Activated CD4-positive, alpha-beta T cell treated with anti-CD3 and anti-CD28 coated beads, Interleukin-2, amount 10 ng/mL, durations not matched to agents 7 days and 5 days (primary cell): ENCODE measurements at regions not wholly inside any gene's neighbourhood (a gene's known extent, or its start where the extent isn't known, plus 50 kb on each side); places are given as distances from the start of the nearest gene placed in this dataset.

ENCODE experiments used
- CTCF ChIA-PET: fragments of 350-600 bp; sonication (Branson Sonifier 250); formaldehyde crosslinking; loops from one replicate; lab custom pipeline; 2021; ENCODE audit warnings: antibody characterized with exemption; lab: Charles Lee
- POLR2A ChIA-PET: fragments of 350-600 bp; sonication (Branson Sonifier 250); formaldehyde crosslinking; loops from one replicate; lab custom pipeline; 2021; ENCODE audit warnings: antibody characterized with exemption; lab: Charles Lee
- DNase-seq: peaks from one replicate; pipeline ENCODE4 v3.0.0-alpha.2; 2020
- H3K27ac Mint-ChIP-seq: one replicate; pipeline ENCODE4 v1.8.0; 2021; ENCODE audit warnings: mild to moderate bottlenecking, moderate library complexity, mixed read lengths
- H3K27me3 Mint-ChIP-seq: one replicate; pipeline ENCODE4 v1.8.0; 2021; ENCODE audit warnings: mixed read lengths
- H3K36me3 Mint-ChIP-seq: one replicate; pipeline ENCODE4 v1.8.0; 2021; ENCODE audit warnings: low read depth, mixed read lengths
- H3K4me1 Mint-ChIP-seq: one replicate; pipeline ENCODE4 v1.8.0; 2021; ENCODE audit warnings: mixed read lengths
- H3K4me3 Mint-ChIP-seq: one replicate; pipeline ENCODE4 v1.8.0; 2021; ENCODE audit warnings: mild to moderate bottlenecking, moderate library complexity, mixed read lengths
- H3K9me3 Mint-ChIP-seq: one replicate; pipeline ENCODE4 v1.8.0; 2021; ENCODE audit warnings: mixed read lengths

DNA sequence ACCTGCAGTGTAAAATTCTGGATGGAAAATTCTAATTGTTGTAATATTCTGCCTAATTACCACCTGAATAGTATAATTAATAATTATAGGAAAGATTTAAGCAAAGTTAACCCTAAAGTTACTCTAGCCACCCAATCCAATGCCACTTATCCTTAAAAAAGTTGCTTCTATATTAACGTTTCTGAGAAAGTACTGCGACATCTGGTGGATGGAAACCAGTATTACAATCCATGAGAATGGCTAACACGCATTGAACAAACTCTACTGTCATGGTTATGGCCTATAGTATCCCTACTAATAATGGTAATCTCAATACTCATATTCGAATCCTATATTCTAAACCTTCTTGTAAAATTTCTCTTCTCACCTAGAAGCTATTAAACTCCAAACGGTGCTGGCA is 1551.8 kb downstream of the SLITRK1 start:
- POLR2A ChIA-PET, result no interaction called here
- H3K27ac Mint-ChIP-seq, result no peak overlapping the region
- H3K4me1 Mint-ChIP-seq, result no peaks in the 10 kb centered on the region
- CTCF ChIA-PET, result no interaction called here
- no peaks in the 10 kb centered on the region for H3K27me3 Mint-ChIP-seq
- no peaks in the 10 kb centered on the region for H3K36me3 Mint-ChIP-seq
- no peak for DNase-seq
- H3K4me3 Mint-ChIP-seq, result no peak overlapping the region
- H3K9me3 Mint-ChIP-seq, result peaks cover 2% of the 10 kb centered on the region

DNA sequence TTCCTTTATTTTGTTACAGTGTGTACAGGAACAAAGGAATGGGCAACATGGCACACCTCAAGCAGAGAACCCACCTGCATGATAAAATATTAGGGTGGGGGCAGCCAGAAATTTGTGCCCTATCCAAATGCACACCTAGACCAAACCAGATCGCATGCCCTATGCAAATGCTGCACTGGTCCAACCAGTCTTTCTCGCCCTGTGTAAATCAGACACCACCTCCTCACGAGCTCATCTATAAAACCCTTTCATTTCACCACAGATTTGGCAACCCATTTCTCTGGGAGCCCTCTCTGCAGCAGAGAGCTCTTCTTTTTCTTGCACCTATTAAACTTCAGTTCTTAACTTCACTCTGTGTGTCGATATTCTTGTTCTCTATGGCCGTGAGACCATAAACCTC is 1559.2 kb downstream of the SLITRK1 start:
- Mint-ChIP-seq H3K4me3 (no peak overlapping the region), H3K27me3 (no peaks in the 10 kb centered on the region), H3K36me3 (no peaks in the 10 kb centered on the region), H3K27ac (no peak overlapping the region), H3K4me1 (no peaks in the 10 kb centered on the region), H3K9me3 (peaks cover 5% of the 10 kb centered on the region)
- POLR2A ChIA-PET, result no interaction called here
- CTCF ChIA-PET, result no interaction called here
- no peak for DNase-seq

DNA sequence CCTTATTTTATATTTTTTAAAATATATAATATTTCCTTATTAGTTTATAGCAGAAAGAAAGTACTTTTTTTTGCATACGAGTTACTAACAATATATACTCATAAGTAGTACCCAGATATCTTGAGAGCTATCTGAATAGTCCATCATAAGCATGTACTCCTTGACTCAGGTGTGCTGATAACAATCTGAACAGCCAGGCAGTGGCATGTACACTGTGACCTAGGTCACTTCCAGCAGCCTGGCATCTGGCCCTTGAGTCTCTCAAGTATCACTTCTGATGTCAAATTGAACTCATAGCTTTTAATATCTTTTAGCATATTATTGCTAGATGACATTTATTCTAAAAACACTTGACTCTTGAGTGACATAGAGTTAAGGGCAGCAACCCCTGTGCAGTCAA is 1576.7 kb downstream of the SLITRK1 start:
- no peak overlapping the region for H3K27ac Mint-ChIP-seq
- DNase-seq, result no peak
- no peak overlapping the region for H3K4me3 Mint-ChIP-seq
- peaks cover 7% of the 10 kb centered on the region for H3K9me3 Mint-ChIP-seq
- no peaks in the 10 kb centered on the region for H3K27me3 Mint-ChIP-seq
- no peaks in the 10 kb centered on the region for H3K36me3 Mint-ChIP-seq
- POLR2A ChIA-PET, result no interaction called here
- CTCF ChIA-PET, result interaction anchor here (0.6 kb wide), 1 partner anchor 35 kb away, joined by 3 read pairs; no protein-coding TSS in a partner anchor
- no peaks in the 10 kb centered on the region for H3K4me1 Mint-ChIP-seq

DNA sequence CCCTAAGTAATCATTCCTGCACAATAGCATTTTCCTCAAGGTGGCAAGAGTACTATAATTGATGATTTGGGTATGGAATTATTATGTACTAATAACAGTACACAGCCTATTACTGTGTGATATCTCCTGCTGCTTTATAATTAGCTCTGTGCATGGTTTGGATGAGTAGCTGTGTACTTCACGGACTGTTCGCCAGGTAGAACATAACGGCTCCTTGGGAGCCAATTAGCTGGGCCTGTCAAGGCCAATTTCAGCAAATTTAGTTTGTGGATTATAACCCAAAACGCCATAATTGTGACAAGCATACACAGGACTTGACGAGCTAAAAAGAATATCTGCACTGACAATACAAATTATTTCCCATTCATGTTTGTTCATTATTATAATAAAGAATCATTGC is 1584.2 kb downstream of the SLITRK1 start:
- no peaks in the 10 kb centered on the region for H3K36me3 Mint-ChIP-seq
- H3K27ac Mint-ChIP-seq, result no peak overlapping the region
- POLR2A ChIA-PET, result no interaction called here
- no peaks in the 10 kb centered on the region for H3K27me3 Mint-ChIP-seq
- peaks cover 8% of the 10 kb centered on the region for H3K9me3 Mint-ChIP-seq
- no peak for DNase-seq
- CTCF ChIA-PET, result no interaction called here
- H3K4me3 Mint-ChIP-seq, result no peak overlapping the region
- H3K4me1 Mint-ChIP-seq, result no peaks in the 10 kb centered on the region

DNA sequence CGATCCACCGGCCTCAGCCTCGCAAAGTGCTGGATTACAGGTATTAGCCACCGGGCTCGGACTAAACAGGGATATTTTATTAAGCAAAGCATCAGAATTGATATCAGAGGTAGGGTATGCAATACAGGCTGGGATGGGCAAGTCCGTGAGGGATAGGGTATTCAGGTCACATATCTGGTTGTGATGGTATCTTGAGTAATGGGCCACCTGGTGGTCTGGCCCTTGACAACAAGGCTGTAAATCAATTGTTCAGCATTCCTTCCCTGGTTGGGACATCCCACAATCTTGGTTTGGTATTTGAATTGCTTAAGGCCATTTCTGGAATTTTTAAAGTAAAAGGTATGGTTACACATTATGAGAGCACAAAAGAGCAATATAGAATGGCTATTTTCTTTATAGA is 1588.0 kb downstream of the SLITRK1 start:
- ChIA-PET POLR2A (no interaction called here), CTCF (no interaction called here)
- H3K27me3 Mint-ChIP-seq, result no peaks in the 10 kb centered on the region
- no peak for DNase-seq
- no peaks in the 10 kb centered on the region for H3K4me1 Mint-ChIP-seq
- no peak overlapping the region for H3K27ac Mint-ChIP-seq
- peaks cover 3% of the 10 kb centered on the region for H3K9me3 Mint-ChIP-seq
- no peak overlapping the region for H3K4me3 Mint-ChIP-seq
- H3K36me3 Mint-ChIP-seq, result no peaks in the 10 kb centered on the region

DNA sequence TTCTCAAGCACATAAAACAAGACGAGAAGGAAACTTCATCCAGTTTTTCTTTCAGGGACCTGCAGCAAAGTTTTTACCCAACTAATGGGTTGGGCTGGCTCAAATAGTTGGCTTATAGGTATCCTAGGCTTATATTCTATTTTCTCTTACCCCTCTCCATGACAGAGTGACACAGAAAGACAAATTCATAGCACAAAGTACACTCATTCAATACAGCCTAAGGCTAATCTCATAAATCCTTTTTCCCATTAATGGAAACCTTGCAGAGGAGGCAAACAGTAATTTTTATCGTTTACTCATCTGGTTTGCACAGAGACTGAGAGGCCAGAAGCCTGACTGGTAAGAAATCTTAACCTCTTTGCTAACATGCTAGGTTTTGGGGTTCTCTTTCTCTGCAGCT is 1589.9 kb downstream of the SLITRK1 start:
- POLR2A ChIA-PET, result no interaction called here
- H3K4me3 Mint-ChIP-seq, result no peak overlapping the region
- no peaks in the 10 kb centered on the region for H3K4me1 Mint-ChIP-seq
- CTCF ChIA-PET, result no interaction called here
- no peaks in the 10 kb centered on the region for H3K27me3 Mint-ChIP-seq
- H3K9me3 Mint-ChIP-seq, result peaks cover 4% of the 10 kb centered on the region
- no peak overlapping the region for H3K27ac Mint-ChIP-seq
- DNase-seq, result no peak
- H3K36me3 Mint-ChIP-seq, result no peaks in the 10 kb centered on the region

DNA sequence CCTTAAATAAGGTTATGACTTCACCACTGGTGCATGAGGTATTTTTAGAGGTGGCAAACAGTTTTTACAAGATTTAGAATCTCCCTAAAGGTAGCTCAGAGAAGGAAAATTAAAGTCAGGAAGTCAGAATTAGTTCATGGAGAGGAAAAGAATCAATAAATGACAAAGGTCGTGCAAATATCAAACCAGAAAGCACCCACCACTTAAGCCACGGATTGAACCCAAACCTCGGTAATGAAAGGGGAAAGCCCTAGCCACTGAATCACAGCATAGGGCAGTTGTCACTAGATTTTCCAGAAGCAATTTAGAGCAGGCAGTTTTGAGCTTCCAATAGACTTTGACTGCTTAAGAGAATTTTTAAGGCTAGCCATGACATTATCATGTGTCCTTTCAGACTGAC is 1590.4 kb downstream of the SLITRK1 start:
- H3K27ac Mint-ChIP-seq, result no peak overlapping the region
- POLR2A ChIA-PET, result no interaction called here
- no peaks in the 10 kb centered on the region for H3K4me1 Mint-ChIP-seq
- no peaks in the 10 kb centered on the region for H3K36me3 Mint-ChIP-seq
- no peak overlapping the region for H3K4me3 Mint-ChIP-seq
- H3K9me3 Mint-ChIP-seq, result peaks cover 4% of the 10 kb centered on the region
- CTCF ChIA-PET, result no interaction called here
- DNase-seq, result no peak
- no peaks in the 10 kb centered on the region for H3K27me3 Mint-ChIP-seq

DNA sequence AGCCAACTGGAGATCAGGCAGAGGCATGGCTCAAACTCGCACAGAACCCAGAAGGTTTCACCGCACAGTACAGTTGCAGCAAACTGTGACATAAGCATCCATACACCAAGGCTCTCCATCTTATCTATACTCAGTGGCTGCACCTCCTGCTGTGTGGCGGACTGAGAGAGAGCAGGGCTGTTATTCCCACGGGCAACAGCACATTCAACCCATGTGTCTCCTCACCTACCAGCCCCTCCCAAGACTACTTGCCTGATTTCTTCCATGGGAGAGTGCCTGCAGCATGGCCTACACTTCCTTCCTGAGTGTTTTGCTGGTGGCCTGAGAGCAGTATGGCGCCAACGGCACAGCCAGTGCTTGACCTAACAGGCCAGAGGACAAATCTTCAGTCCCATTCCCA is 1606.6 kb downstream of the SLITRK1 start:
- H3K27ac Mint-ChIP-seq, result no peak overlapping the region
- DNase-seq, result no peak
- no peaks in the 10 kb centered on the region for H3K27me3 Mint-ChIP-seq
- H3K36me3 Mint-ChIP-seq, result no peaks in the 10 kb centered on the region
- no peaks in the 10 kb centered on the region for H3K9me3 Mint-ChIP-seq
- ChIA-PET POLR2A (no interaction called here), CTCF (no interaction called here)
- H3K4me1 Mint-ChIP-seq, result no peaks in the 10 kb centered on the region
- H3K4me3 Mint-ChIP-seq, result no peak overlapping the region

DNA sequence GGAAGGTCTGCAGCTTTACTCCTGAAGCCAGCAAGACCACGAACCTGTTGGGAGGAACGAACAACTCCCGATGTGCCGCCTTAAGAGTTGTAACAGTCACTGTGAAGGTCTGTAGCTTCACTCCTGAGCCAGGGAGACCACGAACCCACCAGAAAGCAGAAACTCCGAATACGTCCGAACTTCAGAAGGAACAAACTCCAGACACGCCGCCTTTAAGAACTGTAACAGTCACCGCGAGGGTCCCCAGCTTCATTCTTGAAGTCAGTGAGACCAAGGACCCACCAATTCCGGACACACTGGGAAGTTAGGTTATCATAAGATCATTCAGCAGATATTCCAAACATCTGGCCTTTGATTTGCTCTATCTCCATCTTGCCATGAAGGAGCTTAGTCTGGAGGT is 1623.0 kb downstream of the SLITRK1 start:
- no peaks in the 10 kb centered on the region for H3K36me3 Mint-ChIP-seq
- ChIA-PET POLR2A (no interaction called here), CTCF (no interaction called here)
- H3K9me3 Mint-ChIP-seq, result peaks cover 11% of the 10 kb centered on the region
- no peaks in the 10 kb centered on the region for H3K4me1 Mint-ChIP-seq
- H3K27me3 Mint-ChIP-seq, result no peaks in the 10 kb centered on the region
- DNase-seq, result no peak
- no peak overlapping the region for H3K27ac Mint-ChIP-seq
- H3K4me3 Mint-ChIP-seq, result no peak overlapping the region

DNA sequence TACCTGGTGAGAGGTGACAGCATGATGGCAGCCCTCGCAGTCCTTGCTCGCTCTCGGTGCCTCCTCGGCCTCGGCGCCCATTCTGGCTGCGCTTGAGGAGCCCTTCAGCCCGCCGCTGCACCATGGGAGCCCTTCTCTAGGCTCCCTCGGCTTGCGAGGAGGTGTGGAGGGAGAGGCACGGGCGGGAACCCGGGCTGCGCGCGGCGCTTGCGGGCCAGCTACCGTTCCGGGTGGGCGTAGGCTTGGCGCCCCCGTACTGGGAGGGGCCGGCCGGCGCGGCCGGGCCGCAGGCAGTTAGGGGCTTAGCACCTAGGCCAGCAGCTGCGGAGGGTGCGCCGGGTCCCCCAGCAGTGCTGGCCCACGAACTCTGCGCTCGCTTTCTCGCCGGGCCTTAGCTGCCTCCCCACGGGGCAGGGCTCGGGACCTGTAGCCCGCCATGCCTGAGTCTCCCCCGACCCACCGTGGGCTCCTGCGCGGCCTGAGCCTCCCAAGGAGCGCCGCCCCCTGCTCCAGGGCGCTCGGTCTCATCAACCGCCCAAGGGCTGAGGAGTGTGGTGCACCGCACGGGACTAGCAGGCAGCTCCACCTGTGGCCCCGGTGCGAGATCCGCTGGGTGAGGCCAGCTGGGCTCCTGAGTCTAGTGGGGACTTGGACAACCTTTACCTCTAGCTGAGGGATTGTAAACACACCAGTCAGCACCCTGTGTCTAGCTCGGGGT is 1624.3 kb downstream of the SLITRK1 start:
- Mint-ChIP-seq H3K27me3 (no peaks in the 10 kb centered on the region), H3K9me3 (peaks cover 11% of the 10 kb centered on the region), H3K4me1 (no peaks in the 10 kb centered on the region), H3K4me3 (no peak overlapping the region), H3K36me3 (no peaks in the 10 kb centered on the region), H3K27ac (no peak overlapping the region)
- ChIA-PET POLR2A (no interaction called here), CTCF (no interaction called here)
- DNase-seq, result no peak

DNA sequence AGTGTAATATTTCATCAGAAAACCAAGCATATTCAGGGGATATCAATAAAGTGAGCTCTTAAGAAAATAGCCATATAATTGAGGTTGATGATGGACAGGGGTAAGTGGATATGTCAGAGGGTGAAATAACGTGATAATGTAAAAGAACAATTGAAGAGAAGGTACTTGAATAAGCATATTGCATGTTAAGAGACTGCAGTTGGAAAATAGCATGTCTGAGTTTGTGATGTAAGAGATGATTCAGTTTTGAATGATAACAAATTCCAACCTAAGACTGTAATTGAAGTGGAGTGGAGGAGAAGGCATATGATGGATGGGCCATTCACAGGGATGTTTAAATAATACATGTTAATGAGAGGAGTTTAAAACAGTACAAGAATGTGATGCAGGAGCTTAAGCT is 1633.5 kb downstream of the SLITRK1 start:
- DNase-seq, result no peak
- ChIA-PET CTCF (no interaction called here), POLR2A (no interaction called here)
- Mint-ChIP-seq H3K4me1 (no peaks in the 10 kb centered on the region), H3K9me3 (peaks cover 5% of the 10 kb centered on the region), H3K27me3 (no peaks in the 10 kb centered on the region), H3K27ac (no peak overlapping the region), H3K36me3 (no peaks in the 10 kb centered on the region), H3K4me3 (no peak overlapping the region)

DNA sequence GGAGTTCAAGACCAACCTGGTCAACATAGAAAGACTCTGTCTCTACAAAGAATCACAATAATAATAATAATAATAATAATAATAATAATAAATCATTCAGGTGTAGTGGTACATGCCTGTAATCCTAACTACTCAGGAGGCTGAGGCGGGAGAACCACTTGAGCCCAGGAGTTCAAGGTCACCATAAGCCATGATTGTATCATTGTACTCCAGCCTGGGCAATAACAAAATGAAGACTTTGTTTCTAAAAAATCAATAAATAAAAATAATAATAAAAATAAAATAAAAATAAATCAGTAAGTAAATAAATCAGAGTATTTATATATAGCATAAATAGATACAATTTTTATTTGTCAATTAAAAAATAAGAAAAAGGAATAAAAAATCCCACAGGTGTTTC is 1636.4 kb downstream of the SLITRK1 start:
- DNase-seq, result no peak
- H3K27ac Mint-ChIP-seq, result no peak overlapping the region
- no peaks in the 10 kb centered on the region for H3K27me3 Mint-ChIP-seq
- H3K4me1 Mint-ChIP-seq, result no peaks in the 10 kb centered on the region
- POLR2A ChIA-PET, result no interaction called here
- H3K9me3 Mint-ChIP-seq, result peaks cover 2% of the 10 kb centered on the region
- no peaks in the 10 kb centered on the region for H3K36me3 Mint-ChIP-seq
- H3K4me3 Mint-ChIP-seq, result no peak overlapping the region
- CTCF ChIA-PET, result no interaction called here

DNA sequence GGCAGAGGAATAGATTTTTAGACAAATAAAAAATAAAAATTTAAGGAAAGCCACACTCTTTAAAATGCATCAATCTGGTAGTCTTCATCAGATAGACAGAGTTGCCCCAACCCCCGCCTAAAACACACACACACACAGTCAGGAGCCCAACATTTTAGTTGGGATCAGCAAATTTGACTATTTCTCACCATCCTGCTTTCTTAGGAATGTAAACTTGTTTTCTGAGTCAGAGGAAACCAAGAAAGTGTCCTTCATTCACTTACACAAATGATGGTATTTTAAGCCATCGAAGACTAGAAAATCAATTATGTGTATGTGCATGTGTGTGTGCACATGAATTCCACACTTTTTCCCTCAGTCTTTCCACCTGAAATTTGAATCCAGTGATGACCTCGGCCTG is 1657.5 kb downstream of the SLITRK1 start:
- ChIA-PET CTCF (no interaction called here), POLR2A (no interaction called here)
- Mint-ChIP-seq H3K36me3 (no peaks in the 10 kb centered on the region), H3K27me3 (no peaks in the 10 kb centered on the region), H3K27ac (no peak overlapping the region), H3K4me1 (no peaks in the 10 kb centered on the region), H3K9me3 (peaks cover 8% of the 10 kb centered on the region), H3K4me3 (no peak overlapping the region)
- DNase-seq, result no peak

DNA sequence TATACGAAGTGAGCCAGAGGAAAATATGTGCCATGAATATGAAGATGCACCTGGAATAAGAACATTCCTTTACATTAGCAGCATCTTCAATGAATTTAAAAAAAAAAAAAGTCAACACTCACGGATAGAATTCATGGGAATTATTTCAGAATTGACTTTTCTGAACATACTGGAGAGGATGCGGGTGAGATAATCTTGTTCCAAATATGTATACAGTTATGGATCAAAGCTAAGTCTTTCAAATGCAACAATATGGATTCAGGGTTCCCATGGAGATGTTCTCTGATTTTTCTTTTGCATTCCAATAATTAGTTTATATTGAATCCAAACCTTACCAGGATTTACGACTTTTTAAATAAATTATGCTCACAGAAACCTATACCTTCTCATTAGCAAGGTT is 1660.7 kb downstream of the SLITRK1 start:
- POLR2A ChIA-PET, result no interaction called here
- DNase-seq, result no peak
- no peaks in the 10 kb centered on the region for H3K36me3 Mint-ChIP-seq
- no peaks in the 10 kb centered on the region for H3K4me1 Mint-ChIP-seq
- H3K27ac Mint-ChIP-seq, result no peak overlapping the region
- H3K9me3 Mint-ChIP-seq, result peaks cover 5% of the 10 kb centered on the region
- H3K4me3 Mint-ChIP-seq, result no peak overlapping the region
- H3K27me3 Mint-ChIP-seq, result no peaks in the 10 kb centered on the region
- CTCF ChIA-PET, result interaction anchor here (0.6 kb wide), 1 partner anchor 18 kb away, joined by 5 read pairs; no protein-coding TSS in a partner anchor
